Subcutaneous abdominal adipose tissue (tissue), 5 donors: ENCODE measurements at regions not wholly inside any gene's neighbourhood (a gene's known extent, or its start where the extent isn't known, plus 50 kb on each side); places are given as distances from the start of the nearest gene placed in this dataset.

Source experiments
- H3K27ac ChIP-seq: one replicate; pipeline ENCODE4 v1.7.0; 2013; ENCODE audit warnings: low read depth, mild to moderate bottlenecking, inconsistent platforms, low read length, moderate library complexity
- H3K27me3 ChIP-seq, 5 donors: one replicate each; pipeline ENCODE4 v1.7.0; 2013; ENCODE audit warnings: low read length in 5 of 5, inconsistent platforms in 1 of 5; ENCODE audit not compliant: control insufficient read depth in 5 of 5, insufficient read depth in 4 of 5
- H3K36me3 ChIP-seq, 5 donors: one replicate each; pipeline ENCODE4 v1.7.0; 2013; ENCODE audit warnings: low read length in 5 of 5; ENCODE audit not compliant: control insufficient read depth in 5 of 5, insufficient read depth in 5 of 5
- H3K4me1 ChIP-seq, 5 donors: one replicate each; pipeline ENCODE4 v1.7.0; 2013; ENCODE audit warnings: low read length in 5 of 5, mild to moderate bottlenecking in 3 of 5, moderate library complexity in 1 of 5; ENCODE audit not compliant: control insufficient read depth in 5 of 5, insufficient read depth in 5 of 5
- H3K4me3 ChIP-seq, 5 donors: one replicate each; pipeline ENCODE4 v1.7.0; 2013; ENCODE audit warnings: low read length in 5 of 5, low read depth in 1 of 5
- H3K9ac ChIP-seq, 5 donors: one replicate each; pipeline ENCODE4 v1.7.0; 2013; ENCODE audit warnings: low read length in 5 of 5, mild to moderate bottlenecking in 4 of 5, moderate library complexity in 3 of 5
- H3K9me3 ChIP-seq, 5 donors: one replicate each; pipeline ENCODE4 v1.7.0; 2013; ENCODE audit warnings: low read length in 5 of 5; ENCODE audit not compliant: control insufficient read depth in 5 of 5
- donor health status: healthy.
- donor health status: healthy.
- donor health status: healthy.
- donor health status: healthy.
- donor health status: healthy.

DNA sequence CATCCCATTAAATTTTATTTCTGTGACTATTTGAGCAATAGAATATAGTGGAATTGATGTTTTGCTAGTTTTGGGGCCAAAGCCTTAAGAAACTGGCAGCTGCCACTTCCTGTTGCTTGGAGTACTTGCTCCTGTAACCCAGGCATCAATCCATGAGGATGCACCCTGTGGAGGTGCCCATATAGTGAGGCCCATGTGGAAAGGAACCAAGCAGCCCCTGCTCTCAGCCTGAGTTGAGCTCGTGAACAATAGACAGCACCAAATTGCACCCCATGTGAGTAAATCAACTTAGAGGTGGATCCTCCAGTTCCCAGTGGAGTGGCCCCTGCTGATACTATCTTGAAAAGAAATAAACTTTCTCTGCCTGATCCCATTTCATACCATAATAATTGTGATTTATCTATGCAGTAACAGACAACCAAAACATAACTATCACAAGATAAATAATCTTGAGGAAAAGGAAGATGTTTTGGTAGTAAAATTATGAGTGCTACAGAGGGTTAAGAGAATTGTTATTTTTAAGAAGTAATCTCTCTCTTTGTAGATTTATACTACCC is 481.9 kb downstream of the TBC1D32 start:
- no peak overlapping the region for H3K9ac ChIP-seq

DNA sequence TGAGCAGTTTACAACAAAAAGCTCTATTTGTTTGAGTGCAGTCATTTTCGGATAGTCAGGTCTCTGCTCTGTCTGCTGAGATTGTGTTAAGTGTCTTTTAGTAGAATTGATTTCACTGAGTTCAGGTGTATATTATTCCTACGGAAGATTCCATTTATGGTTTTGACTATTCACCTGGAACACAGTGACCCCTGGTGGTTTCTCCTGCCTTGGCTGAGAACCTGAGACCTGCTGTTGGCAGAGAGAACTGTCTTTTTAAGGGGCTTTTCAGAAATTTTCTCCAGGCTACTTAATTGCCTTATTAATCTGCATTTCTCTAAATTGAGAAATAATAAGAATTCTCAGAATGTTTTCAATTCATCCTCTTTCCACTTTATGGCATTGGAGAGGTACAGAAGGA is 508.0 kb downstream of the TBC1D32 start:
- Histone ChIP-seq H3K9ac (no peak overlapping the region), H3K27me3 (no peaks in the 10 kb centered on the region), H3K27ac (no peak overlapping the region), H3K4me3 (no peak overlapping the region), H3K4me1 (no peaks in the 10 kb centered on the region), H3K9me3 (no peaks in the 10 kb centered on the region), H3K36me3 (no peaks in the 10 kb centered on the region)

More for the DNA sequence above, 481.9 kb downstream of the TBC1D32 start:
- no peaks in the 10 kb centered on the region for H3K4me1 ChIP-seq
- H3K27me3 ChIP-seq, result no peaks in the 10 kb centered on the region
- H3K36me3 ChIP-seq, result no peaks in the 10 kb centered on the region
- no peak overlapping the region for H3K27ac ChIP-seq
- peaks cover 0 to 2% (median 0%) of the 10 kb centered on the region in 5 donors for H3K9me3 ChIP-seq
- no peak overlapping the region for H3K4me3 ChIP-seq

GRCh38 chr6:120816794-120817193 is 517.5 kb downstream of the TBC1D32 start:
- H3K27me3 ChIP-seq, result no peaks in the 10 kb centered on the region
- no peak overlapping the region for H3K27ac ChIP-seq
- H3K36me3 ChIP-seq, result no peaks in the 10 kb centered on the region
- H3K9me3 ChIP-seq, result peaks cover 0 to 7% (median 2%) of the 10 kb centered on the region in 5 donors
- H3K9ac ChIP-seq, result no peak overlapping the region
- H3K4me3 ChIP-seq, result no peak overlapping the region
- H3K4me1 ChIP-seq, result no peaks in the 10 kb centered on the region

- H3K4me3 ChIP-seq, result no peak overlapping the region
- no peaks in the 10 kb centered on the region for H3K27me3 ChIP-seq
- H3K27ac ChIP-seq, result no peak overlapping the region
- no peaks in the 10 kb centered on the region for H3K36me3 ChIP-seq
- peaks cover 0 to 9% (median 7%) of the 10 kb centered on the region in 5 donors for H3K9me3 ChIP-seq
- no peaks in the 10 kb centered on the region for H3K4me1 ChIP-seq
- H3K9ac ChIP-seq, result no peak overlapping the region
Measured at GRCh38 chr6:120805276-120805675, 529.0 kb downstream of the TBC1D32 start.

- peaks cover 0 to 9% (median 7%) of the 10 kb centered on the region in 5 donors for H3K9me3 ChIP-seq
- H3K27me3 ChIP-seq, result no peaks in the 10 kb centered on the region
- no peak overlapping the region for H3K27ac ChIP-seq
- H3K4me3 ChIP-seq, result no peak overlapping the region
- no peaks in the 10 kb centered on the region for H3K4me1 ChIP-seq
- H3K36me3 ChIP-seq, result no peaks in the 10 kb centered on the region
- H3K9ac ChIP-seq, result no peak overlapping the region
Measured at GRCh38 chr6:120804612-120805011, 529.7 kb downstream of the TBC1D32 start.

GRCh38 chr6:120786682-120787081 is 547.6 kb downstream of the TBC1D32 start:
- H3K4me3 ChIP-seq, result no peak overlapping the region

GRCh38 chr6:120786256-120786655 is 548.0 kb downstream of the TBC1D32 start:
- H3K27me3 ChIP-seq, result no peaks in the 10 kb centered on the region
- H3K36me3 ChIP-seq, result no peaks in the 10 kb centered on the region
- H3K9me3 ChIP-seq, result peaks cover 0 to 4% (median 0%) of the 10 kb centered on the region in 5 donors
- no peak overlapping the region for H3K9ac ChIP-seq
- H3K4me3 ChIP-seq, result no peak overlapping the region
- H3K27ac ChIP-seq, result no peak overlapping the region
- no peaks in the 10 kb centered on the region for H3K4me1 ChIP-seq

More at GRCh38 chr6:120786682-120787081, 547.6 kb downstream of the TBC1D32 start:
- no peak overlapping the region for H3K9ac ChIP-seq
- H3K27me3 ChIP-seq, result no peaks in the 10 kb centered on the region
- no peaks in the 10 kb centered on the region for H3K4me1 ChIP-seq
- no peak overlapping the region for H3K27ac ChIP-seq
- H3K36me3 ChIP-seq, result no peaks in the 10 kb centered on the region
- peaks cover 0 to 4% (median 0%) of the 10 kb centered on the region in 5 donors for H3K9me3 ChIP-seq

DNA sequence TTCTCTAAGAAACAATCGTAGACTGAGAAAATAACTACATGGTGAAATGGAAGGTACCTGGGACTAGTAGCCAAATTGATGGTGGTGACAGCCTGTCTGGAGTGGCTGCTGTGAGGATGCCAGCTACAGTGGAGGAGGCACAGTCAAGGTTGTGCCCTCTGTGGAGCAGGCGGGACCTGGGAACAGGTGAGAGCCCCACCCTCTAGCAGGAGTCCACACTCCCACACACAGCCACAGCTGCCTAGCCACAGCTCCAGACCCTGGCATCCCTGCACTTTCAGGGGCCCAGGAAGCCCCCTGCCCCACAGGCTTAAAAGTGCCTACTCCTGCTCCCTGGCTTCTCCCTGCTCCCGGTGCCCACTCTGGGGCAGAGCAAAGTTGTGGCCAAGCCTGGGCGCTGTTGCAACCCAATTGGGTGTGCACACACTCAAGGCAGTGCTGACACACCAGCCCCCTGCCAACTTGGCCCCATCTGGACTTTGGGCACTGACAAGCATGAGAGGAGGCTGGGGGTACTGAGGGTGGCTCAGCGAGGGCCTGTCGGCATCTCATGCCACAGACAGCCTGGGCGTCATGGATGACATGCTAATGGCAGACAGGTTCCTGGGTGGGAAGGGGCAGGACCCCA is 548.7 kb downstream of the TBC1D32 start:
- H3K4me1 ChIP-seq, result no peaks in the 10 kb centered on the region
- H3K9ac ChIP-seq, result no peak overlapping the region
- H3K9me3 ChIP-seq, result peaks cover 0 to 4% (median 0%) of the 10 kb centered on the region in 5 donors
- H3K27ac ChIP-seq, result no peak overlapping the region
- no peaks in the 10 kb centered on the region for H3K27me3 ChIP-seq
- H3K36me3 ChIP-seq, result no peaks in the 10 kb centered on the region
- H3K4me3 ChIP-seq, result no peak overlapping the region

GRCh38 chr6:120779441-120779840 is 554.8 kb downstream of the TBC1D32 start:
- Histone ChIP-seq H3K9me3 (peaks cover 0 to 21% (median 5%) of the 10 kb centered on the region in 5 donors), H3K36me3 (no peaks in the 10 kb centered on the region), H3K4me3 (no peak overlapping the region), H3K4me1 (no peaks in the 10 kb centered on the region), H3K27ac (no peak overlapping the region), H3K9ac (no peak overlapping the region), H3K27me3 (no peaks in the 10 kb centered on the region)

DNA sequence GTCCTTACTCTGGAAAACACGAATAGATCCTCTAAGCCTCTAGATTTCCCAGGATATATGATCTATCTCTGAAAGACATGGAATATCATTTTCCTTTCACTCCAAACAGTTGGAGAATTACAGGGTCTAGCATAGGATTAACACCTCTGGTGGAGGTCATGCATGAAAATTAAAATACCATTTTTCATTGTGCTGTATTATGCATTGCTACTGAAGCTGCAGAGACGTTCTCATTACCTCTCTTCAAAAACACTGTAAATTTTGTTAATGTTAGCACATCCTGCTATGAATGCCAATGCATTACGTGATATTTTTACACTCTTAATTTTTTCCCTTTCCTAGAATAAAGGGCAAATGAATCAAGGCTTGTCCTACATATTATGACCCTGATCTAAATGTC is 558.6 kb downstream of the TBC1D32 start:
- no peaks in the 10 kb centered on the region for H3K27me3 ChIP-seq
- no peak overlapping the region for H3K27ac ChIP-seq
- H3K4me1 ChIP-seq, result no peaks in the 10 kb centered on the region
- no peaks in the 10 kb centered on the region for H3K36me3 ChIP-seq
- no peak overlapping the region for H3K9ac ChIP-seq
- no peak overlapping the region for H3K4me3 ChIP-seq
- peaks cover 0 to 21% (median 5%) of the 10 kb centered on the region in 5 donors for H3K9me3 ChIP-seq
